ENCODE measurements at regions not wholly inside any gene's neighbourhood (a gene's known extent, or its start where the extent isn't known, plus 50 kb on each side); places are given as distances from the start of the nearest gene placed in this dataset.

DNA sequence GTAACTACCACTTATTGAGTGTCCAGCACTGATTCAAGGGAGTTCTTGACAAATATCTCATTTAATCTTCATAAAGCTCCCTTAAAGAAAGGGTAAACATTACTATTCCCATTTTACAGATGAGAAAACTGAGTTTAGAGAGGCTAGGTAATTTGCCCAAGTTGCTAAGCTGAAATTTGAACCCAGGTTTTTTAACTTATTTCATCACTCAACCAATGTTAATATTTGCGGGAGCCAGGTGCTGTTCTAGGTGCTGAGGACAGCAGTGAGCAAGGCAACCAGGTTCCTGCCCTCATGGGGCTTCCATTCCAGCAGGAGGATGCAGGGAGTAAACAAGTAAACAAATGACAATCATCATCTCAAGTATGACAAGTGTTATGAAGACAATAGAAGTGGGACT is 104.0 kb upstream of the LHX1 start:
- no peaks in the 10 kb centered on the region for H3K36me3 ChIP-seq

DNA sequence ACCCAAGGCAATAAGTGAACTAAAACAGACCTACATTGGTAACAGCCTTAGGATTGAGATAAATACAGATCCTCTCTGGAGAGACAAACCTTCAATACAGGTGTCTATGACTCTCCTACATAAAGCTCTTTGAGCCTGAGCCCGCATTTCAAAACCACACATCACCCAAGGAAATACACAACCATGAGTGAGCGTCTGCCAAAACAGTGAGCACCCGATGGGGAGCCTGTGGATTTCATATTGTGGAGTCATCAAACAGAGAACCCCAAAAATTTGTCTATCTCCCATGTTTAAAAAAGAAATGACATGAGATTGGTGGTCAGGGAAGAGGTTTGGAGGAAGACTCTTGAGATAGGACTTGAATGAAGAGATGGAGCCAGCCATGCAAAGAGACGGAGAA is 102.2 kb upstream of the LHX1 start:
- H3K4me1 ChIP-seq: no peaks in the 10 kb centered on the region
- intact Hi-C loops (cut with DNase I): no loop called here
- no peaks in the 10 kb centered on the region for H3K36me3 ChIP-seq
- ATAC-seq (no peak), DNase-seq (no peak)
- H3K27me3 ChIP-seq: peaks cover 0 to 18% (median 3%) of the 10 kb centered on the region in 7 donors
- H3K9me3 ChIP-seq: peaks cover 0 to 8% (median 0%) of the 10 kb centered on the region in 11 donors
- TF ChIP-seq, protein P1, sequence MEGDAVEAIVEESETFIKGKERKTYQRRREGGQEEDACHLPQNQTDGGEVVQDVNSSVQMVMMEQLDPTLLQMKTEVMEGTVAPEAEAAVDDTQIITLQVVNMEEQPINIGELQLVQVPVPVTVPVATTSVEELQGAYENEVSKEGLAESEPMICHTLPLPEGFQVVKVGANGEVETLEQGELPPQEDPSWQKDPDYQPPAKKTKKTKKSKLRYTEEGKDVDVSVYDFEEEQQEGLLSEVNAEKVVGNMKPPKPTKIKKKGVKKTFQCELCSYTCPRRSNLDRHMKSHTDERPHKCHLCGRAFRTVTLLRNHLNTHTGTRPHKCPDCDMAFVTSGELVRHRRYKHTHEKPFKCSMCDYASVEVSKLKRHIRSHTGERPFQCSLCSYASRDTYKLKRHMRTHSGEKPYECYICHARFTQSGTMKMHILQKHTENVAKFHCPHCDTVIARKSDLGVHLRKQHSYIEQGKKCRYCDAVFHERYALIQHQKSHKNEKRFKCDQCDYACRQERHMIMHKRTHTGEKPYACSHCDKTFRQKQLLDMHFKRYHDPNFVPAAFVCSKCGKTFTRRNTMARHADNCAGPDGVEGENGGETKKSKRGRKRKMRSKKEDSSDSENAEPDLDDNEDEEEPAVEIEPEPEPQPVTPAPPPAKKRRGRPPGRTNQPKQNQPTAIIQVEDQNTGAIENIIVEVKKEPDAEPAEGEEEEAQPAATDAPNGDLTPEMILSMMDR (IDR thresholded peaks at IDR 0.05): no peak
- no peak overlapping the region for H3K27ac ChIP-seq
- 81 to 96% methylated on average over 4 of the region's 4 CpGs for WGBS, 2 donors
- H3K4me3 ChIP-seq: no peak overlapping the region

More for the DNA sequence above, 104.0 kb upstream of the LHX1 start:
- Histone ChIP-seq H3K9me3 (peaks cover 0 to 8% (median 0%) of the 10 kb centered on the region in 11 donors), H3K4me1 (no peaks in the 10 kb centered on the region), H3K4me3 (no peak overlapping the region), H3K27me3 (peaks cover 0 to 14% (median 8%) of the 10 kb centered on the region in 7 donors), H3K27ac (no peak overlapping the region)
- 45 to 100% methylated on average over 1 of the region's 1 CpG for WGBS, 2 donors
- no peak for ATAC-seq
- TF ChIP-seq, protein P1 (IDR thresholded peaks at IDR 0.05): no peak
- DNase-seq: no peak
- intact Hi-C loops (cut with DNase I): no loop called here

DNA sequence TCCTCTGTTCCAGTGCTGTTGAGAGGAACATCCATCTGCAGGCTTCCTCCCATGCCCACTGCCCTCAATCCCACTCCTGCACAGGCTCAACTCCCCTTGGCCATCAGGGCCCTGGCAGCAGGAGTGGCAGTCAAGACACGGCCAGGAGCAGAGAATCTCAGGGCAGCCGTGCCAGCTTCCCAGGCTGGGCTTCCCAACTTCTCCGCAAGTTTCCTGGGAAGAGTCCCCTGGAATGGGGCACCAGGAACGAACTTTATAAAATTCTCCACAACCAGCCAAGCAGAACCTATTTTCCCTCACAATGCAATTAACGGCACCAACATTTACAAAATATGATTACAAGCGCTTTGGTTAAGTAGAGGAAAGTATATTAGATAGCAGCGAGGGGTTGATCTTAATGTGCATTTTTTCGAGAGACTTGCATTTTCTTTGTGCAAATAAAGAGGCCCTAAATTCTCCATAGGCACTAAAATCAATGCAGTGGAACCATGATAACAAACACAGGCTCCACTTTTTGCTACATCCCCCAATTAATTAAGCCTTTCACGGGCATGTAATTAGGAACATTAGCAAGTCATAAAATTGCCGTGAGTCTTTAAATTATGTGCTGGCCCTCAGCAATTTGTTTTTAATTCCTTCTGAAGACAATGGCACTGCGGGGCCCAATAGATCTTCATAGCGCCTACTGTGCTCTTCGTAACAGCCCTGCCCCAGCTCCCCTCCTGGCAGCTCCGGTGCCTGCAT is 99.9 kb upstream of the LHX1 start:
- peaks cover 0 to 32% (median 12%) of the 10 kb centered on the region in 7 donors for H3K27me3 ChIP-seq
- no peak for ATAC-seq

DNA sequence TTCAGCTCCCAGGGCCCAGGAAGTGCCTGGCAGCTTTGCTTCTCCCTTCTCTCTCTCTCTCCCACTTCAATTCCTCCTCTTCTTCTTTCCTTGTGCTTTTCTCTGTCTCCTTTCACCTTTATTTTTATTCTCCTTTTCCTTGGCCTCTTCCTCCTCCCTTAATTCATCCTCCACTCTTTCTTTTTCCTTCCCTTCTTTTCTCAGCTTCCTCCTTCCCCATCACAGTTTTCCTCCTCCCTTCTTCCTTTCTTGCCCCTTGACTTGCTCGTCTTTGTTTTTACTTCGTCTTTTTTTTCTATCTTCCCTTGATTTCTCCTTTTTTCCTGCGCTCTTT is 99.4 kb upstream of the LHX1 start:
- Histone ChIP-seq H3K9me3 (peaks cover 0 to 8% (median 0%) of the 10 kb centered on the region in 11 donors), H3K4me3 (no peak overlapping the region), H3K36me3 (no peaks in the 10 kb centered on the region), H3K4me1 (no peaks in the 10 kb centered on the region), H3K27ac (no peak overlapping the region), H3K27me3 (peaks cover 0 to 37% (median 15%) of the 10 kb centered on the region in 7 donors)
- WGBS, 2 donors: 54 to 70% methylated on average over 3 of the region's 3 CpGs
- TF ChIP-seq, protein P1 (IDR thresholded peaks at IDR 0.05): no peak
- intact Hi-C loops (cut with DNase I): no loop called here
- ATAC-seq (no peak), DNase-seq (no peak)

More for the DNA sequence above, 99.9 kb upstream of the LHX1 start:
- intact Hi-C loops (cut with DNase I): no loop called here
- no peaks in the 10 kb centered on the region for H3K4me1 ChIP-seq
- H3K4me3 ChIP-seq: no peak overlapping the region
- H3K27ac ChIP-seq: no peak overlapping the region
- H3K9me3 ChIP-seq: peaks cover 0 to 8% (median 0%) of the 10 kb centered on the region in 11 donors
- WGBS, 2 donors: 54 to 59% methylated on average over 14 of the region's 14 CpGs
- TF ChIP-seq, protein P1 (IDR thresholded peaks at IDR 0.05): no peak
- no peak for DNase-seq
- no peaks in the 10 kb centered on the region for H3K36me3 ChIP-seq
